ENCODE measurements at regions not wholly inside any gene's neighbourhood (a gene's known extent, or its start where the extent isn't known, plus 50 kb on each side); places are given as distances from the start of the nearest gene placed in this dataset.

DNA sequence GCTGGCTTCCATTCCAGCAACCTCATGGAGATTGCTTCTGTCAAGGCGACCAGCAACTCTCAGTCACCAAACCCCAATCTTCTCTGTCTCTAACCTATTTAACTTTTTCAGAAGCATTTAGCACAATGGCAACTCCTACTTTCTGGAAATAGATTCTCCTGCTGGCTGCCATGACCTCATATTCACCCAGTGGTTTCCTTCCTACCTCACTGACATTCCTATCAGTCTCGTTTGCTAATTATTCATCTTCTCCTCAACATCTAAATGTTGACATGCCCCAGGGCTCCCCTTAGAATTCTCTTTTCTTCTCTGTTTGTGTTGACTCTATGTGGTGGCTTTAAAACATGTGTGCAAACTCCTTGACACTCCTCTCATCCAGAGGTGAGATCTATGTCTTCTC, 106.7 kb downstream of the OLFM4 start:
- TF ChIP-seq CTCF (IDR thresholded peaks at IDR 0.05) (no peak), POLR2AphosphoS5 (IDR thresholded peaks at IDR 0.05; ENCODE audit: low read depth, low read length) (no peak), REST (IDR thresholded peaks at IDR 0.05; ENCODE audit: insufficient read depth in 1 of 2, low read depth in 2 of 2, low read length in 1 of 2) (no peak)

All from Panc1 (cell line).